K562 (cell line): ENCODE measurements at regions not wholly inside any gene's neighbourhood (a gene's known extent, or its start where the extent isn't known, plus 50 kb on each side); places are given as distances from the start of the nearest gene placed in this dataset.
"Not testable (repeated sequence)": the region's sequence is repeated elsewhere in the genome, so short reads cannot be mapped to it uniquely, and the experiment has no call there.

ENCODE experiments used
- ATAC-seq: fragments of 200-7000 bp; cut with Tn5 transposase; 3 replicates; pipeline ENCODE4 v1.9.1; 2020; ENCODE audit warnings: moderate library complexity
- BruUV-seq: library from RNA; stranded (reverse); fragments of 400-500 nt; replicated peaks from 2 replicates; lab custom pipeline; 2021; lab: Mats Ljungman, UMichigan
- CTCF ChIA-PET: fragments of 300-600 bp; formaldehyde crosslinking; extraction: SDS; loops from one replicate; lab custom pipeline; 2021; ENCODE audit warnings: low intra/inter-chr PET ratio; lab: Yijun Ruan, JAX
- POLR2A ChIA-PET: fragments of 300-600, 350-650 bp; sonication (Branson Sonifier 250); formaldehyde crosslinking; extraction: SDS; loops from one replicate; lab custom pipeline; 2021; ENCODE audit warnings: antibody characterized with exemption, inconsistent platforms; lab: Yijun Ruan, JAX
- DNase-seq, 4 experiments: peaks; one replicate each; pipeline versions ENCODE4 v3.0.0 to v3.0.0-alpha.2; 2011 to 2018; ENCODE audit warnings: low spot score in 3 of 4, mixed read lengths in 3 of 4; ENCODE audit errors: extremely low read depth in 1 of 4
- FAIRE-seq: peaks from 2 replicates; lab custom pipeline; 2011; peaks lifted over from hg19 to GRCh38; lab: Jason Lieb, UNC
- H2AFZ ChIP-seq: 2 replicates; pipeline ENCODE4 v1.6.0; 2011; ENCODE audit warnings: low read depth, low read length, control low read depth, inconsistent platforms
- H3K27ac ChIP-seq: fragments of 200-600 bp; 3 replicates; pipeline ENCODE4 v1.8.0; 2011; ENCODE audit warnings: low read depth, mild to moderate bottlenecking, control low read depth, inconsistent platforms, low read length, moderate library complexity, mixed read lengths; ENCODE audit errors: extremely low read depth
- H3K27me3 ChIP-seq, 2 experiments: fragments of 300-600 bp in 1 of 2; 2 replicates in 1 of 2; 3 replicates in 1 of 2; pipeline versions ENCODE4 v1.6.0 to v1.8.0; 2011; ENCODE audit warnings: inconsistent platforms in 2 of 2, low read length in 2 of 2, mild to moderate bottlenecking in 1 of 2, mixed read lengths in 1 of 2, moderate library complexity in 1 of 2; ENCODE audit not compliant: control insufficient read depth in 2 of 2, insufficient read depth in 2 of 2
- H3K36me3 ChIP-seq: fragments of 300-600 bp; 3 replicates; pipeline ENCODE4 v1.8.0; 2011; ENCODE audit warnings: mild to moderate bottlenecking, low read length, inconsistent platforms; ENCODE audit not compliant: control insufficient read depth, insufficient read depth
- H3K4me1 ChIP-seq, 2 experiments: fragments of 200-600 bp in 1 of 2; replicated peaks in 1 of 2; 2 replicates in 1 of 2; 3 replicates in 1 of 2; pipeline versions ENCODE4 v1.5.1 to v1.8.0; 2011; ENCODE audit warnings: inconsistent platforms in 2 of 2, low read length in 2 of 2, mild to moderate bottlenecking in 1 of 2, mixed read lengths in 1 of 2, moderate library complexity in 1 of 2; ENCODE audit not compliant: control insufficient read depth in 2 of 2, insufficient read depth in 2 of 2
- H3K4me2 ChIP-seq: 2 replicates; pipeline ENCODE4 v1.6.1; 2011; ENCODE audit warnings: low read length, control low read depth, inconsistent platforms, mixed read lengths; ENCODE audit not compliant: insufficient read depth
- H3K4me3 ChIP-seq: fragments of 200-600 bp; sonication (generic), shearing (Covaris generic); 2 replicates; pipeline ENCODE4 v1.5.1; 2016; ENCODE audit warnings: control low read depth, inconsistent platforms
- H3K79me2 ChIP-seq: fragments of 200-600 bp; 3 replicates; pipeline ENCODE4 v1.8.0; 2011; ENCODE audit warnings: low read length, inconsistent platforms; ENCODE audit not compliant: control insufficient read depth, insufficient read depth
- H3K9ac ChIP-seq, 2 experiments: 2 replicates each; pipeline versions ENCODE4 v1.6.0 to v1.6.1; 2011; ENCODE audit warnings: low read depth in 2 of 2, low read length in 2 of 2, control low read depth in 1 of 2, inconsistent platforms in 1 of 2, mild to moderate bottlenecking in 1 of 2, mixed read lengths in 1 of 2; ENCODE audit not compliant: insufficient read depth in 1 of 2
- H3K9me1 ChIP-seq: one replicate; pipeline ENCODE4 v1.6.0; 2011; ENCODE audit warnings: inconsistent platforms, mild to moderate bottlenecking, low read length, moderate library complexity; ENCODE audit not compliant: control insufficient read depth, insufficient read depth
- H3K9me3 ChIP-seq: replicated peaks from 2 replicates; pipeline ENCODE4 v1.5.1; 2011; ENCODE audit warnings: low read depth, low read length, inconsistent platforms; ENCODE audit not compliant: control insufficient read depth, insufficient read depth
- H4K20me1 ChIP-seq: replicated peaks from 2 replicates; pipeline ENCODE4 v1.6.1; 2011; ENCODE audit warnings: low read length, inconsistent platforms, mixed read lengths; ENCODE audit not compliant: control insufficient read depth, insufficient read depth
- ZNF146 ChIP-seq: IDR thresholded peaks from one replicate; pipeline ENCODE4 v1.6.1; 2018; ENCODE audit warnings: missing compliant biosample characterization; ENCODE audit not compliant: unreplicated experiment
- ZNF408 ChIP-seq: fragments of 250-450 bp; sonication (Bioruptor Pico); IDR thresholded peaks from 2 replicates; pipeline ENCODE4 v1.4.0; 2020; ENCODE audit warnings: low read depth, mild to moderate bottlenecking, moderate library complexity
- WGBS: fragments of 100-300 bp; shearing (Covaris generic); methylation state at CpG from one replicate; pipeline ENCODE4 v1.1.6; 2016; ENCODE audit warnings: low coverage, mixed read lengths; ENCODE audit not compliant: insufficient coverage; ENCODE audit errors: missing lambda C conversion rate; 5-methylcytosine and 5-hydroxymethylcytosine counted together
- in situ Hi-C: fragments of 300-500 bp; cut with MboI; formaldehyde crosslinking; loops from 4 replicates; pipeline ENCODE4 v1.15.0; 2018; ENCODE audit warnings: inconsistent platforms, mixed read lengths
- intact Hi-C: fragments of 100-400 bp; cut with micrococcal nuclease; formaldehyde crosslinking; loops from 2 replicates; pipeline ENCODE4 v1.14.2; 2022
- TF ChIP-seq, protein P1 (sequence below): fragments of 450-650 bp; formaldehyde crosslinking; IDR thresholded peaks from 2 replicates; pipeline ENCODE4 v1.4.0; 2020; ENCODE audit warnings: mild to moderate bottlenecking, mixed read lengths
- TF ChIP-seq, protein P2 (sequence below): fragments of 250-450 bp; sonication (Bioruptor Pico); IDR thresholded peaks from 2 replicates; pipeline ENCODE4 v1.8.0; 2021; ENCODE audit warnings: borderline replicate concordance, mild to moderate bottlenecking, moderate library complexity; ENCODE audit not compliant: poor library complexity, severe bottlenecking

DNA sequence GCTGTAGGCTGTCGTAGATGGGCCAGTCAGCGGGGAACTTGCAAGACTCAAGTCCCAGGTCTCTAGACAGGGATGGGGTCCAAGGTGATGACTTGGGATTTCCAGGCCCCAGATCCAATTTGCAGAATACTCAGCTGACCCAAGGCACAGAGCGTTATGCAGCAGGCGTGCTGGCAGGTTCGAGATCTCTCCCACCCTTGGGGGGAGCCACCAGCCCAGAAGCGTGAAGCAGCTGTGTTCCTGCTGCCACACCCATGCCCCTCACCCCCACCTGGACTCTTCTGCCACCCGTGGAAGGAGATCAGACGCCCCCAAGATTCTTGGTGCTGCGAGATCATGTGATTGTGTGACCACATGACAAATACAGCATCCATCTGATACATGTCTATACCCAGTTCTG is 142.6 kb downstream of the BRD1 start:
- Histone ChIP-seq H2AFZ (no peak overlapping the region), H3K4me1 (no peaks in the 10 kb centered on the region; a peak in 2 of 5 replicates), H3K9me3 (no peaks in the 10 kb centered on the region), H3K27ac (no peak overlapping the region), H3K79me2 (no peaks in the 10 kb centered on the region), H3K36me3 (no peaks in the 10 kb centered on the region), H3K9me1 (no peaks in the 10 kb centered on the region), H3K27me3 (peaks cover 16 to 56% of the 10 kb centered on the region in 2 experiments; a peak in 4 of 5 replicates), H3K9ac (no peak overlapping the region), H3K4me2 (no peak overlapping the region), H3K4me3 (no peak overlapping the region), H4K20me1 (no peaks in the 10 kb centered on the region)
- BruUV-seq = no TSS peak
- WGBS = 8% methylated on average over 8 of the region's 9 CpGs
- ChIA-PET CTCF (no interaction called here), POLR2A (no interaction called here)
- TF ChIP-seq, protein P1, sequence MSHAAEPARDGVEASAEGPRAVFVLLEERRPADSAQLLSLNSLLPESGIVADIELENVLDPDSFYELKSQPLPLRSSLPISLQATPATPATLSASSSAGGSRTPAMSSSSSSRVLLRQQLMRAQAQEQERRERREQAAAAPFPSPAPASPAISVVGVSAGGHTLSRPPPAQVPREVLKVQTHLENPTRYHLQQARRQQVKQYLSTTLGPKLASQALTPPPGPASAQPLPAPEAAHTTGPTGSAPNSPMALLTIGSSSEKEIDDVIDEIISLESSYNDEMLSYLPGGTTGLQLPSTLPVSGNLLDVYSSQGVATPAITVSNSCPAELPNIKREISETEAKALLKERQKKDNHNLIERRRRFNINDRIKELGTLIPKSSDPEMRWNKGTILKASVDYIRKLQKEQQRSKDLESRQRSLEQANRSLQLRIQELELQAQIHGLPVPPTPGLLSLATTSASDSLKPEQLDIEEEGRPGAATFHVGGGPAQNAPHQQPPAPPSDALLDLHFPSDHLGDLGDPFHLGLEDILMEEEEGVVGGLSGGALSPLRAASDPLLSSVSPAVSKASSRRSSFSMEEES (CRISPR knock-in tag) = 0 out of 2 replicates have a peak, but pooled peaks have one; percentile 6
- TF ChIP-seq, protein P2, sequence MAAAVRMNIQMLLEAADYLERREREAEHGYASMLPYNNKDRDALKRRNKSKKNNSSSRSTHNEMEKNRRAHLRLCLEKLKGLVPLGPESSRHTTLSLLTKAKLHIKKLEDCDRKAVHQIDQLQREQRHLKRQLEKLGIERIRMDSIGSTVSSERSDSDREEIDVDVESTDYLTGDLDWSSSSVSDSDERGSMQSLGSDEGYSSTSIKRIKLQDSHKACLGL (CRISPR knock-in tag) = no peak
- ATAC-seq (no peak), FAIRE-seq (no peak), DNase-seq (no peak)
- in situ Hi-C loops = no loop called here
- intact Hi-C loops = no loop called here

DNA sequence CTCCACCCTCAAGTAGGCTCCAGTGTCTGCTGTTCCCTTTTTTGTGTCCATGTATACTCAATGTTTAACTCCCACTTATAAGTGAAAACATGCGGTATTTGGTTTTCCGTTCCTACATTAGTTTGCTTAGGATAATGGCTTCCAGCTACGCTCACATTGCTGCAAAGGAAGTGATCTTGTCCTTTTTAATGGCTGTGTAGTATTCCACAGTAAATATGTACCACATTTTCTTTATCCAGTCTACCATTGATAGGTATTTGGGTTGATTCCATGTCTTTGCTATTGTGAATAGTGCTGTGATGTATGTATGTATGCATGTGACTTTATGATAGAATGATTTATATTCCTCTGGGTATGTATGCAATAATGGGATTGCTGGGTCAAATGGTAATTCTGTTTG is 144.6 kb downstream of the BRD1 start:
- no peak for ATAC-seq
- Histone ChIP-seq H2AFZ (no peak overlapping the region), H3K9me1 (no peaks in the 10 kb centered on the region), H3K4me3 (no peak overlapping the region), H3K27ac (no peak overlapping the region), H4K20me1 (0 out of 2 replicates have a peak, but pooled peaks cover 4% of the 10 kb centered on the region), H3K27me3 (peaks cover 19 to 45% of the 10 kb centered on the region in 2 experiments; a peak in 4 of 5 replicates), H3K36me3 (no peaks in the 10 kb centered on the region), H3K4me2 (no peak overlapping the region), H3K4me1 (no peaks in the 10 kb centered on the region; a peak in 2 of 5 replicates), H3K79me2 (no peaks in the 10 kb centered on the region), H3K9ac (no peak overlapping the region), H3K9me3 (no peaks in the 10 kb centered on the region)
- ChIA-PET CTCF (no interaction called here), POLR2A (no interaction called here)
- no TSS peak for BruUV-seq
- DNase-seq = no peak
- no peak for FAIRE-seq
- TF ChIP-seq ZNF408 (no peak), ZNF146 (CRISPR knock-in tag) (peak; percentile 54)
- in situ Hi-C loops = no loop called here
- intact Hi-C loops = no loop called here
- 0% methylated on average over 3 of the region's 3 CpGs for WGBS

DNA sequence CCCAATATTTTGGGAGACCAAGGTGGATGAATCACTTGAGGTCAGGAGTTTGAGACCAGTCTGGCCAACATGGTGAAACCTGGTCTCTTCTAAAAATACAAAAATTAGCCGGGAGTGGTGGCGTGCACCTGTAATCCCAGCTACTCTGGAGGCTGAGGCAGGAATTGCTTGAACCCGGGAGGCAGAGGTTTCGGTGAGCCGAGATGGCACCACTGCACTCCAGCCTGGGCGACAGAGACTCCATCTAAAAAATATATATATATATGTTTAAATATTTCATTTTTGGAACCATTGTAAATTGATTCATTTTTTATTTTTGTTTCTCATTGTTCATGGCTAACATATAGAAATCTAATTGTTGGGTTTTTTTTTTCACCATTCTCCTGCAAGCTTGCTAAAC is 146.9 kb downstream of the BRD1 start:
- ATAC-seq, FAIRE-seq, H3K9me3 ChIP-seq, in situ Hi-C loops, H2AFZ ChIP-seq, H3K9ac ChIP-seq, H3K9me1 ChIP-seq, BruUV-seq, CTCF ChIA-PET, H3K27ac ChIP-seq, H4K20me1 ChIP-seq, POLR2A ChIA-PET, H3K79me2 ChIP-seq, H3K4me1 ChIP-seq, intact Hi-C loops, H3K4me2 ChIP-seq, DNase-seq, H3K36me3 ChIP-seq, H3K4me3 ChIP-seq: not testable (repeated sequence)
- peaks cover 10 to 44% of the 10 kb centered on the region in 2 experiments; a peak in 4 of 5 replicates for H3K27me3 ChIP-seq
- WGBS = 10% methylated on average over 6 of the region's 6 CpGs
